GM12878 (cell line): ENCODE measurements at regions not wholly inside any gene's neighbourhood (a gene's known extent, or its start where the extent isn't known, plus 50 kb on each side); places are given as distances from the start of the nearest gene placed in this dataset.
"Not testable (repeated sequence)": the region's sequence is repeated elsewhere in the genome, so short reads cannot be mapped to it uniquely, and the experiment has no call there.

Source experiments
- ATAC-seq: fragments of 200-7000 bp; cut with Tn5 transposase; 3 replicates; pipeline ENCODE4 v1.9.1; 2020; ENCODE audit warnings: mild to moderate bottlenecking, moderate library complexity
- BruUV-seq: library from RNA; stranded (reverse); fragments of 400-500 nt; replicated peaks from 2 replicates; lab custom pipeline; 2021; lab: Mats Ljungman, UMichigan
- CTCF ChIA-PET: fragments of 300-600 bp; sonication (Branson Sonifier 250); formaldehyde crosslinking; extraction: SDS; loops from one replicate; lab custom pipeline; 2021; ENCODE audit warnings: inconsistent platforms; lab: Yijun Ruan, JAX
- POLR2A ChIA-PET: fragments of 350-600 bp; formaldehyde crosslinking; extraction: SDS; loops from one replicate; lab custom pipeline; 2021; ENCODE audit warnings: inconsistent platforms; lab: Charles Lee
- RAD21 ChIA-PET: fragments of 300-600 bp; sonication (Branson Sonifier 250); formaldehyde crosslinking; loops from one replicate; lab custom pipeline; 2023; ENCODE audit warnings: antibody characterized with exemption; ENCODE audit not compliant: unreplicated experiment; lab: Charles Lee
- SMC1A ChIA-PET: fragments of 300-600 bp; sonication (Branson Sonifier 250); formaldehyde crosslinking; loops from one replicate; lab custom pipeline; 2023; ENCODE audit not compliant: unreplicated experiment, uncharacterized antibody; lab: Charles Lee
- DNase-seq: peaks from one replicate; pipeline ENCODE4 v3.0.0-alpha.2; 2011; ENCODE audit warnings: low read depth, low spot score
- FAIRE-seq: peaks from 3 replicates; lab custom pipeline; 2011; peaks lifted over from hg19 to GRCh38; lab: Jason Lieb, UNC
- H2AFZ ChIP-seq: 2 replicates; pipeline ENCODE4 v1.6.0; 2011; ENCODE audit warnings: low read depth, low read length, control low read depth; ENCODE audit not compliant: control insufficient read depth
- H3K27ac ChIP-seq: 2 replicates; pipeline ENCODE4 v1.5.1; 2011; ENCODE audit warnings: control low read depth; ENCODE audit not compliant: control insufficient read depth, insufficient read depth
- H3K27me3 ChIP-seq, 2 experiments: replicated peaks in 1 of 2; 2 replicates each; pipeline versions ENCODE4 v1.6.0 to v1.6.1; 2011; ENCODE audit warnings: low read length in 1 of 2; ENCODE audit not compliant: control insufficient read depth in 2 of 2, insufficient read depth in 2 of 2
- H3K36me3 ChIP-seq, 2 experiments: 2 replicates each; pipeline ENCODE4 v1.5.1; 2011; ENCODE audit warnings: low read length in 1 of 2; ENCODE audit not compliant: control insufficient read depth in 2 of 2, insufficient read depth in 2 of 2
- H3K4me1 ChIP-seq: 2 replicates; pipeline ENCODE4 v1.6.1; 2011; ENCODE audit warnings: mild to moderate bottlenecking, low read length, moderate library complexity, mixed read lengths; ENCODE audit not compliant: control insufficient read depth, insufficient read depth
- H3K4me2 ChIP-seq: 2 replicates; pipeline ENCODE4 v1.6.0; 2011; ENCODE audit warnings: control low read depth; ENCODE audit not compliant: control insufficient read depth, insufficient read depth
- H3K4me3 ChIP-seq: fragments of 200-600 bp; sonication (generic); 2 replicates; pipeline ENCODE4 v1.5.1; 2016
- H3K79me2 ChIP-seq: 2 replicates; pipeline ENCODE4 v1.6.0; 2011; ENCODE audit warnings: low read length; ENCODE audit not compliant: control insufficient read depth, insufficient read depth
- H3K9ac ChIP-seq: 2 replicates; pipeline ENCODE4 v1.8.0; 2011; ENCODE audit warnings: low read length, control low read depth, mixed read lengths; ENCODE audit not compliant: control insufficient read depth, insufficient read depth
- H3K9me3 ChIP-seq: replicated peaks from 3 replicates; pipeline ENCODE4 v1.5.1; 2011; ENCODE audit warnings: mild to moderate bottlenecking, low read length; ENCODE audit not compliant: control insufficient read depth, insufficient read depth
- H4K20me1 ChIP-seq: 2 replicates; pipeline ENCODE4 v1.6.0; 2011; ENCODE audit not compliant: control insufficient read depth, insufficient read depth
- IRF4 ChIP-seq: IDR thresholded peaks from 2 replicates; pipeline ENCODE4 v1.6.1; 2011; ENCODE audit warnings: low read depth, low read length
- KDM1A ChIP-seq: fragments of 200-600 bp; sonication (generic); IDR thresholded peaks from 2 replicates; pipeline ENCODE4 v1.6.1; 2016; ENCODE audit warnings: borderline replicate concordance
- NRF1 ChIP-seq: conservative IDR thresholded peaks from 2 replicates; pipeline ENCODE4 v1.6.1; 2011; ENCODE audit warnings: mild to moderate bottlenecking, low read depth, low read length, improper control_type of control experiment
- SPI1 ChIP-seq: IDR thresholded peaks from 2 replicates; pipeline ENCODE4 v1.6.1; 2011; ENCODE audit warnings: low read depth, mild to moderate bottlenecking, low read length, moderate library complexity, borderline replicate concordance; ENCODE audit not compliant: insufficient read depth
- WGBS: methylation state at CpG from one replicate; pipeline ENCODE4 v1.1.6; 2016; ENCODE audit warnings: low lambda C conversion rate; ENCODE audit not compliant: insufficient replicate concordance, insufficient coverage; ENCODE audit errors: missing lambda C conversion rate; 5-methylcytosine and 5-hydroxymethylcytosine counted together
- in situ Hi-C: fragments of 300-500 bp; cut with MboI; formaldehyde crosslinking; loops from 9 replicates; pipeline ENCODE4 v1.14.3; 2018; ENCODE audit warnings: mixed read lengths
- intact Hi-C: fragments of 100-400 bp; cut with micrococcal nuclease; formaldehyde crosslinking; loops from one replicate; pipeline ENCODE4 v1.14.2; 2022; ENCODE audit not compliant: unreplicated experiment

DNA sequence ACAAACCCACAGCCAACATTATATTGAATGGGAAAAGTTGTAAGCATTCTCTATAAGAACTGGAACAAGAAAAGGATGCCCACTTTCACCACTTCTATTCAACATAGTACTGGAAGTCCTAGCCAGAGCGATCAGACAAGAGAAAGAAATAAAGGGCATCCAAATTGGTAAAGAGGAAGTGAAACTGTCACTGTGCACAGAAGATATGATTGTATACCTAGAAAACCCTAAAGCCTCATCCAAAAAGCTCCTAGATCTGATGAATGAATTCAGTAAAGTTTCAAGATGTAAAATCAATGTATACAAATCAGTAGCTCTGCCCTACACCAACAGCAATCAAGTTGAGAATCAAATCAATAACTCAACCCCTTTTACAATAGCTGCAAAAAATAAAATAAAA, 69.0 kb downstream of the ADRB2 start:
- POLR2A ChIA-PET, SMC1A ChIA-PET, H3K4me1 ChIP-seq, H3K79me2 ChIP-seq, DNase-seq, H3K4me3 ChIP-seq, H3K27ac ChIP-seq, CTCF ChIA-PET, H3K9ac ChIP-seq, H3K9me3 ChIP-seq, H3K27me3 ChIP-seq, FAIRE-seq, H3K36me3 ChIP-seq, H3K4me2 ChIP-seq, intact Hi-C loops, H2AFZ ChIP-seq, BruUV-seq, in situ Hi-C loops, RAD21 ChIA-PET, ATAC-seq, H4K20me1 ChIP-seq: not testable (repeated sequence)
- TF ChIP-seq SPI1, result peak; percentile 48; the same call in 1 of the 2 replicates
- 0% methylated on average over 1 of the region's 1 CpG for WGBS

DNA sequence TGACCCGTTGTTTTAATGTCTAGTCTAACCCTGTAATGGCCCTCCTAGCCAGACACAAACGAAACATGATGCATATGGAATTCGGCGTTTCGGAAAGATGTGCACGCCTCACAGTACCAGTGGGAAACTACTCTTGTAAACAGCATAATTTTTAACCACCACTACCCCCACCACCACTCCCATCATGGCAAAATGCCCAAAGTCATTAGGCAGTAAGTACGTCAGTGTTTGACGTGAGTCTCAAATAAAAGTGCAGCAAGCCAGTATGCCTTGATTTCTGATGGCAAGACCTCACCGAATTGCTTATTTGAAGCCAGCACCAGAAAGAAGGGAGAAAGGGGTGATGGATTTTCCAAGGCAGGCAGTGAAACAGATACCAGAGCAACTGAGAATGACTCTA, 71.4 kb downstream of the ADRB2 start:
- WGBS, result 67% methylated on average over 9 of the region's 9 CpGs
- Histone ChIP-seq H3K79me2 (no peaks in the 10 kb centered on the region), H2AFZ (no peak overlapping the region), H3K36me3 (no peaks in the 10 kb centered on the region), H3K27ac (no peak overlapping the region), H3K4me1 (no peaks in the 10 kb centered on the region), H4K20me1 (no peaks in the 10 kb centered on the region), H3K4me2 (no peak overlapping the region)
- in situ Hi-C loops, result no loop called here
- ChIA-PET SMC1A (no interaction called here), POLR2A (no interaction called here), CTCF (no interaction called here)
- no TSS peak for BruUV-seq
- FAIRE-seq, result no peak
- no peak for TF ChIP-seq NRF1
- no peak for TF ChIP-seq IRF4
- no peak for TF ChIP-seq KDM1A
- TF ChIP-seq, all 136 proteins: peak for 0
- RAD21 ChIA-PET, result no interaction called here
- H3K4me3 ChIP-seq, result no peak overlapping the region
- H3K9ac ChIP-seq, result no peak overlapping the region
- no peaks in the 10 kb centered on the region for H3K27me3 ChIP-seq
- intact Hi-C loops, result no loop called here
- DNase-seq (no peak), ATAC-seq (no peak)
- no peaks in the 10 kb centered on the region for H3K9me3 ChIP-seq
